K562 (cell line): ENCODE measurements at regions not wholly inside any gene's neighbourhood (a gene's known extent, or its start where the extent isn't known, plus 50 kb on each side); places are given as distances from the start of the nearest gene placed in this dataset.

Experiments
- ATAC-seq: fragments of 200-7000 bp; cut with Tn5 transposase; 3 replicates; pipeline ENCODE4 v1.9.1; 2020; ENCODE audit warnings: moderate library complexity
- BruUV-seq: library from RNA; stranded (reverse); fragments of 400-500 nt; replicated peaks from 2 replicates; lab custom pipeline; 2021; lab: Mats Ljungman, UMichigan
- CTCF ChIA-PET: fragments of 300-600 bp; formaldehyde crosslinking; extraction: SDS; loops from one replicate; lab custom pipeline; 2021; ENCODE audit warnings: low intra/inter-chr PET ratio; lab: Yijun Ruan, JAX
- POLR2A ChIA-PET: fragments of 300-600, 350-650 bp; sonication (Branson Sonifier 250); formaldehyde crosslinking; extraction: SDS; loops from one replicate; lab custom pipeline; 2021; ENCODE audit warnings: antibody characterized with exemption, inconsistent platforms; lab: Yijun Ruan, JAX
- DNase-seq, 4 experiments: peaks; one replicate each; pipeline versions ENCODE4 v3.0.0 to v3.0.0-alpha.2; 2011 to 2018; ENCODE audit warnings: low spot score in 3 of 4, mixed read lengths in 3 of 4; ENCODE audit errors: extremely low read depth in 1 of 4
- FAIRE-seq: peaks from 2 replicates; lab custom pipeline; 2011; peaks lifted over from hg19 to GRCh38; lab: Jason Lieb, UNC
- H2AFZ ChIP-seq: 2 replicates; pipeline ENCODE4 v1.6.0; 2011; ENCODE audit warnings: low read depth, low read length, control low read depth, inconsistent platforms
- H3K27ac ChIP-seq: fragments of 200-600 bp; 3 replicates; pipeline ENCODE4 v1.8.0; 2011; ENCODE audit warnings: low read depth, mild to moderate bottlenecking, control low read depth, inconsistent platforms, low read length, moderate library complexity, mixed read lengths; ENCODE audit errors: extremely low read depth
- H3K27me3 ChIP-seq, 2 experiments: fragments of 300-600 bp in 1 of 2; 2 replicates in 1 of 2; 3 replicates in 1 of 2; pipeline versions ENCODE4 v1.6.0 to v1.8.0; 2011; ENCODE audit warnings: inconsistent platforms in 2 of 2, low read length in 2 of 2, mild to moderate bottlenecking in 1 of 2, mixed read lengths in 1 of 2, moderate library complexity in 1 of 2; ENCODE audit not compliant: control insufficient read depth in 2 of 2, insufficient read depth in 2 of 2
- H3K36me3 ChIP-seq: fragments of 300-600 bp; 3 replicates; pipeline ENCODE4 v1.8.0; 2011; ENCODE audit warnings: mild to moderate bottlenecking, low read length, inconsistent platforms; ENCODE audit not compliant: control insufficient read depth, insufficient read depth
- H3K4me1 ChIP-seq, 2 experiments: fragments of 200-600 bp in 1 of 2; replicated peaks in 1 of 2; 2 replicates in 1 of 2; 3 replicates in 1 of 2; pipeline versions ENCODE4 v1.5.1 to v1.8.0; 2011; ENCODE audit warnings: inconsistent platforms in 2 of 2, low read length in 2 of 2, mild to moderate bottlenecking in 1 of 2, mixed read lengths in 1 of 2, moderate library complexity in 1 of 2; ENCODE audit not compliant: control insufficient read depth in 2 of 2, insufficient read depth in 2 of 2
- H3K4me2 ChIP-seq: 2 replicates; pipeline ENCODE4 v1.6.1; 2011; ENCODE audit warnings: low read length, control low read depth, inconsistent platforms, mixed read lengths; ENCODE audit not compliant: insufficient read depth
- H3K4me3 ChIP-seq: fragments of 200-600 bp; sonication (generic), shearing (Covaris generic); 2 replicates; pipeline ENCODE4 v1.5.1; 2016; ENCODE audit warnings: control low read depth, inconsistent platforms
- H3K79me2 ChIP-seq: fragments of 200-600 bp; 3 replicates; pipeline ENCODE4 v1.8.0; 2011; ENCODE audit warnings: low read length, inconsistent platforms; ENCODE audit not compliant: control insufficient read depth, insufficient read depth
- H3K9ac ChIP-seq, 2 experiments: 2 replicates each; pipeline versions ENCODE4 v1.6.0 to v1.6.1; 2011; ENCODE audit warnings: low read depth in 2 of 2, low read length in 2 of 2, control low read depth in 1 of 2, inconsistent platforms in 1 of 2, mild to moderate bottlenecking in 1 of 2, mixed read lengths in 1 of 2; ENCODE audit not compliant: insufficient read depth in 1 of 2
- H3K9me1 ChIP-seq: one replicate; pipeline ENCODE4 v1.6.0; 2011; ENCODE audit warnings: inconsistent platforms, mild to moderate bottlenecking, low read length, moderate library complexity; ENCODE audit not compliant: control insufficient read depth, insufficient read depth
- H3K9me3 ChIP-seq: replicated peaks from 2 replicates; pipeline ENCODE4 v1.5.1; 2011; ENCODE audit warnings: low read depth, low read length, inconsistent platforms; ENCODE audit not compliant: control insufficient read depth, insufficient read depth
- H4K20me1 ChIP-seq: replicated peaks from 2 replicates; pipeline ENCODE4 v1.6.1; 2011; ENCODE audit warnings: low read length, inconsistent platforms, mixed read lengths; ENCODE audit not compliant: control insufficient read depth, insufficient read depth
- BDP1 ChIP-seq: IDR thresholded peaks from 3 replicates; pipeline ENCODE4 v1.6.1; 2011; ENCODE audit not compliant: insufficient read length, insufficient read depth
- CHCHD3 ChIP-seq: fragments of 250-450 bp; sonication (Bioruptor Pico); IDR thresholded peaks from 2 replicates; pipeline ENCODE4 v2.1.2; 2022; ENCODE audit warnings: mild to moderate bottlenecking
- DEAF1 ChIP-seq: fragments of 450-650 bp; formaldehyde crosslinking; IDR thresholded peaks from 2 replicates; pipeline ENCODE4 v1.4.0; 2020; ENCODE audit warnings: mild to moderate bottlenecking, moderate library complexity
- FOXJ2 ChIP-seq: fragments of 200-800 bp; sonication (Bioruptor generic); IDR thresholded peaks from 2 replicates; pipeline ENCODE4 v1.6.1; 2016; ENCODE audit warnings: missing genetic modification characterization, missing compliant biosample characterization
- GTF2F1 ChIP-seq: IDR thresholded peaks from 2 replicates; pipeline ENCODE4 v1.6.1; 2011; ENCODE audit warnings: low read depth, low read length, improper control_type of control experiment
- HMBOX1 ChIP-seq: sonication (generic); IDR thresholded peaks from 2 replicates; pipeline ENCODE4 v1.6.1; 2016
- NFIC ChIP-seq: fragments of 450-650 bp; IDR thresholded peaks from 2 replicates; pipeline ENCODE4 v1.6.1; 2017; ENCODE audit warnings: mild to moderate bottlenecking, inconsistent platforms
- POLR3G ChIP-seq: IDR thresholded peaks from 2 replicates; pipeline ENCODE4 v1.6.1; 2011; ENCODE audit not compliant: insufficient read length, insufficient replicate concordance; ENCODE audit errors: extremely low read depth
- RNF219 ChIP-seq: fragments of 250-450 bp; sonication (Bioruptor Pico); IDR thresholded peaks from 2 replicates; pipeline ENCODE4 v1.5.0; 2022; ENCODE audit warnings: mild to moderate bottlenecking
- THRB ChIP-seq: fragments of 450-650 bp; formaldehyde crosslinking; conservative IDR thresholded peaks from 2 replicates; pipeline ENCODE4 v1.4.0; 2022; ENCODE audit warnings: mild to moderate bottlenecking, missing genetic modification characterization
- ZBTB8A ChIP-seq: fragments of 450-650 bp; IDR thresholded peaks from 2 replicates; pipeline ENCODE4 v1.6.1; 2018; ENCODE audit warnings: mild to moderate bottlenecking, moderate library complexity; ENCODE audit not compliant: partially characterized antibody
- ZNF121 ChIP-seq: sonication (generic); formaldehyde crosslinking; conservative IDR thresholded peaks from 2 replicates; pipeline ENCODE4 v1.8.0; 2022; ENCODE audit warnings: missing genetic modification reagents
- ZNF639 ChIP-seq, 2 experiments: fragments of 200-800 bp in 1 of 2; sonication (Bioruptor generic) in 1 of 2; sonication (generic) in 1 of 2; formaldehyde crosslinking in 1 of 2; IDR thresholded peaks in 1 of 2; conservative IDR thresholded peaks in 1 of 2; 2 replicates each; pipeline versions ENCODE4 v1.5.0 to v1.6.1; 2016 to 2020; ENCODE audit warnings: missing compliant biosample characterization in 1 of 2, missing genetic modification characterization in 1 of 2, missing genetic modification reagents in 1 of 2
- ZNF668 ChIP-seq: fragments of 250-450 bp; sonication (Bioruptor Pico); IDR thresholded peaks from 2 replicates; pipeline ENCODE4 v1.8.0; 2022; ENCODE audit warnings: mild to moderate bottlenecking, inconsistent platforms
- WGBS: fragments of 100-300 bp; shearing (Covaris generic); methylation state at CpG from one replicate; pipeline ENCODE4 v1.1.6; 2016; ENCODE audit warnings: low coverage, mixed read lengths; ENCODE audit not compliant: insufficient coverage; ENCODE audit errors: missing lambda C conversion rate; 5-methylcytosine and 5-hydroxymethylcytosine counted together
- in situ Hi-C: fragments of 300-500 bp; cut with MboI; formaldehyde crosslinking; loops from 4 replicates; pipeline ENCODE4 v1.15.0; 2018; ENCODE audit warnings: inconsistent platforms, mixed read lengths
- intact Hi-C: fragments of 100-400 bp; cut with micrococcal nuclease; formaldehyde crosslinking; loops from 2 replicates; pipeline ENCODE4 v1.14.2; 2022

GRCh38 chr21:41626021-41626420 is 118.1 kb upstream of the TMPRSS2 start:
- Histone ChIP-seq H3K9me3 (no peaks in the 10 kb centered on the region), H3K27ac (no peak overlapping the region), H3K9me1 (no peaks in the 10 kb centered on the region), H3K79me2 (no peaks in the 10 kb centered on the region), H4K20me1 (peaks cover 7% of the 10 kb centered on the region; the same call in 1 of the 2 replicates), H3K4me1 (peaks cover 0 to 3% of the 10 kb centered on the region in 2 experiments; a peak in 1 of 5 replicates), H3K36me3 (no peaks in the 10 kb centered on the region), H3K9ac (no peak overlapping the region), H3K4me2 (no peak overlapping the region), H3K27me3 (peaks cover 29 to 55% of the 10 kb centered on the region in 2 experiments), H3K4me3 (no peak overlapping the region), H2AFZ (no peak overlapping the region)
- intact Hi-C loops (no loop called here), in situ Hi-C loops (no loop called here)
- no TSS peak for BruUV-seq
- ATAC-seq (no peak), DNase-seq (no peak), FAIRE-seq (no peak)
- ChIA-PET POLR2A (no interaction called here), CTCF (no interaction called here)
- TF ChIP-seq ZNF639 (CRISPR knock-in tag; conservative IDR thresholded peaks at IDR 0.05 in 1 of 2, IDR thresholded peaks at IDR 0.05 in 1 of 2) (no peak), POLR3G (no peak), THRB (no peak), NFIC (no peak), RNF219 (CRISPR knock-in tag) (no peak), DEAF1 (CRISPR knock-in tag) (no peak), FOXJ2 (tag) (no peak), CHCHD3 (CRISPR knock-in tag) (no peak), HMBOX1 (no peak), ZBTB8A (no peak), ZNF121 (CRISPR knock-in tag) (no peak), GTF2F1 (no peak), BDP1 (no peak), ZNF668 (CRISPR knock-in tag) (no peak)
- WGBS: 2% methylated on average over 5 of the region's 6 CpGs
